OCI-LY1 (cell line): ENCODE measurements at regions not wholly inside any gene's neighbourhood (a gene's known extent, or its start where the extent isn't known, plus 50 kb on each side); places are given as distances from the start of the nearest gene placed in this dataset.

Experiments used
- H2AFZ ChIP-seq: fragments of 200-600 bp; sonication (generic), shearing (Covaris generic); 2 replicates; pipeline ENCODE4 v1.6.0; 2014; ENCODE audit warnings: antibody characterized with exemption, mild to moderate bottlenecking, low read length
- H3F3A ChIP-seq: fragments of 200-600 bp; sonication (generic), shearing (Covaris generic); 2 replicates; pipeline ENCODE4 v1.6.0; 2014; ENCODE audit warnings: mild to moderate bottlenecking, antibody characterized with exemption, low read length, moderate library complexity; ENCODE audit not compliant: insufficient read depth
- H3K27ac ChIP-seq: fragments of 200-600 bp; sonication (generic); 2 replicates; pipeline ENCODE4 v1.5.1; 2014; ENCODE audit warnings: low read length, mixed run types, mild to moderate bottlenecking, low read depth; ENCODE audit not compliant: poor library complexity, severe bottlenecking
- H3K27me3 ChIP-seq: fragments of 200-600 bp; sonication (generic); 2 replicates; pipeline ENCODE4 v1.6.0; 2014; ENCODE audit warnings: antibody characterized with exemption, mild to moderate bottlenecking, low read length, moderate library complexity; ENCODE audit not compliant: insufficient read depth
- H3K36me3 ChIP-seq: fragments of 200-600 bp; sonication (generic); 2 replicates; pipeline ENCODE4 v1.6.1; 2014; ENCODE audit warnings: mild to moderate bottlenecking, antibody characterized with exemption, low read length, moderate library complexity, mixed read lengths; ENCODE audit not compliant: insufficient read depth
- H3K4me1 ChIP-seq: fragments of 200-600 bp; sonication (generic); 2 replicates; pipeline ENCODE4 v1.5.1; 2014; ENCODE audit warnings: mild to moderate bottlenecking, low read length, moderate library complexity; ENCODE audit not compliant: insufficient read depth, severe bottlenecking
- H3K4me2 ChIP-seq: fragments of 200-600 bp; sonication (generic), shearing (Covaris generic); 2 replicates; pipeline ENCODE4 v1.6.1; 2014; ENCODE audit warnings: low read length
- H3K4me3 ChIP-seq: fragments of 200-600 bp; sonication (generic); 2 replicates; pipeline ENCODE4 v1.5.1; 2014; ENCODE audit warnings: low read length, low read depth, mild to moderate bottlenecking, mixed read lengths; ENCODE audit not compliant: poor library complexity, severe bottlenecking
- H3K79me2 ChIP-seq: fragments of 200-600 bp; shearing (Covaris generic); 2 replicates; pipeline ENCODE4 v1.6.1; 2016; ENCODE audit warnings: mixed run types, low read length, mixed read lengths; ENCODE audit not compliant: insufficient read depth
- H3K9ac ChIP-seq: fragments of 200-600 bp; sonication (generic), shearing (Covaris generic); 2 replicates; pipeline ENCODE4 v1.6.1; 2014; ENCODE audit warnings: mild to moderate bottlenecking, low read length, mixed read lengths
- H3K9me2 ChIP-seq: fragments of 200-600 bp; sonication (generic), shearing (Covaris generic); 2 replicates; pipeline ENCODE4 v1.6.1; 2014; ENCODE audit warnings: low read depth, mild to moderate bottlenecking, low read length, mixed read lengths
- H3K9me3 ChIP-seq: fragments of 200-600 bp; shearing (Covaris generic); 2 replicates; pipeline ENCODE4 v1.6.1; 2014; ENCODE audit warnings: low read length, mixed read lengths
- H4K20me1 ChIP-seq: fragments of 200-600 bp; sonication (generic), shearing (Covaris generic); 2 replicates; pipeline ENCODE4 v1.6.0; 2016; ENCODE audit warnings: mild to moderate bottlenecking, low read length; ENCODE audit not compliant: insufficient read depth
- EZH2 ChIP-seq: fragments of 200-600 bp; sonication (generic), shearing (Covaris generic); IDR thresholded peaks from 2 replicates; pipeline ENCODE4 v1.8.0; 2017; ENCODE audit warnings: borderline replicate concordance, mixed run types, mild to moderate bottlenecking, antibody characterized with exemption, low read length, moderate library complexity, mixed read lengths
- TF ChIP-seq, protein P1 (sequence below): fragments of 200-600 bp; sonication (generic), shearing (Covaris generic); IDR thresholded peaks from 2 replicates; pipeline ENCODE4 v1.5.1; 2017; ENCODE audit warnings: mild to moderate bottlenecking, antibody characterized with exemption, low read length, moderate library complexity, mixed read lengths

DNA sequence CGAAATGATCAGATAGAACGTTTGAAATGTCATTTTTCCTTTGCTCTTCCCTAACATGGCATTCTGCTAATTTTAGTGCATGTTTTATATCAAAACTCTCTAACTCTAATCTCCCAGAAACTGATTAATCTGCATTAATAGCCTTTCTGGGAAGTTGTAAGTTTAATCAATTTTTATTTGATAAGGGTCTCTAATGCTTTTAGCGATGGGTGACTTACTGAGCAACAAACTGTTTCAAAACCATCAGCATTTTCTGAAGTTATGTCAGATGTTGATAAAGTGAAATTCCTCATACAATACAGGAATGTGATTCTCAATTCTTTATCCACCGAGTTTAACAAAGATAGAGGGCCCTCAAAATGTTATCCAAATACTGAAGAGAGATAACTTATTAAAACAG is 431.6 kb upstream of the CXADR start:
- TF ChIP-seq, protein P1, sequence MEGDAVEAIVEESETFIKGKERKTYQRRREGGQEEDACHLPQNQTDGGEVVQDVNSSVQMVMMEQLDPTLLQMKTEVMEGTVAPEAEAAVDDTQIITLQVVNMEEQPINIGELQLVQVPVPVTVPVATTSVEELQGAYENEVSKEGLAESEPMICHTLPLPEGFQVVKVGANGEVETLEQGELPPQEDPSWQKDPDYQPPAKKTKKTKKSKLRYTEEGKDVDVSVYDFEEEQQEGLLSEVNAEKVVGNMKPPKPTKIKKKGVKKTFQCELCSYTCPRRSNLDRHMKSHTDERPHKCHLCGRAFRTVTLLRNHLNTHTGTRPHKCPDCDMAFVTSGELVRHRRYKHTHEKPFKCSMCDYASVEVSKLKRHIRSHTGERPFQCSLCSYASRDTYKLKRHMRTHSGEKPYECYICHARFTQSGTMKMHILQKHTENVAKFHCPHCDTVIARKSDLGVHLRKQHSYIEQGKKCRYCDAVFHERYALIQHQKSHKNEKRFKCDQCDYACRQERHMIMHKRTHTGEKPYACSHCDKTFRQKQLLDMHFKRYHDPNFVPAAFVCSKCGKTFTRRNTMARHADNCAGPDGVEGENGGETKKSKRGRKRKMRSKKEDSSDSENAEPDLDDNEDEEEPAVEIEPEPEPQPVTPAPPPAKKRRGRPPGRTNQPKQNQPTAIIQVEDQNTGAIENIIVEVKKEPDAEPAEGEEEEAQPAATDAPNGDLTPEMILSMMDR, result no peak
- TF ChIP-seq EZH2, result no peak
- Histone ChIP-seq H2AFZ (no peak overlapping the region), H3K9me3 (no peaks in the 10 kb centered on the region), H3K4me1 (no peaks in the 10 kb centered on the region), H3K36me3 (no peaks in the 10 kb centered on the region), H3K4me2 (no peak overlapping the region), H3K27me3 (no peaks in the 10 kb centered on the region), H3K9ac (no peak overlapping the region), H3K4me3 (no peak overlapping the region), H3K79me2 (no peaks in the 10 kb centered on the region), H4K20me1 (no peaks in the 10 kb centered on the region), H3F3A (no peaks in the 10 kb centered on the region), H3K9me2 (no peaks in the 10 kb centered on the region), H3K27ac (no peak overlapping the region)

DNA sequence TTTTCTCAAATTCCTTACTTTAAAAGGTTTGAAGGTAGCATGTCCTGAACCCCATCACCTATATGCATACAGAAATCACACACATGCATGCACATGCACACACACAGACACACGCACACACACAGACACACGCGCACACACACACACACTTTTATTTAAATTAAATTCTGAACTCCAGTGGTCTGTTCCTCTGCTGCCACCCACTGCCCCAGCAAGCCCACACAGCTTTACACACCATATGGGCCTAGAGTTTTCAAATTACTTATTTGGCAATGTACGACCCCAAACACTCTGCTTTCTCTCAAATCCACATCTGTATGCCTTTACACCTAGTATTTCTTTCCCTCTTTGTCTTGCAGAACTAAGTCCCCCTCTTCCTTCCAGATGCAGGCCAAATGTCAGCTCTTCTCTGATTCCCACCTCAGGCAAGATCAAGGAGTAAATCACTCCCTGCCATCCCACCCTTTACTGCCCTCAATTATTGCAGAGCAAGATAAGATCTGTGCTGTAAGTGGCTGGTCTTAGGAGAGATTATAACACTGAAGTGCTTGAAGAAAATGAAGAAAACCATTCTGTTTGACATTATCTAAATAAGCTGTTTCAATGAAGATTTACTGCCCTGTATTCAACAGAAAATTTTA is 429.9 kb upstream of the CXADR start:
- no peaks in the 10 kb centered on the region for H3K4me1 ChIP-seq
- no peaks in the 10 kb centered on the region for H3K79me2 ChIP-seq
- H3K27me3 ChIP-seq, result no peaks in the 10 kb centered on the region
- H3K9ac ChIP-seq, result no peak overlapping the region
- H4K20me1 ChIP-seq, result no peaks in the 10 kb centered on the region
- H3K27ac ChIP-seq, result no peak overlapping the region
- no peaks in the 10 kb centered on the region for H3K9me2 ChIP-seq
- no peaks in the 10 kb centered on the region for H3K36me3 ChIP-seq
- no peak overlapping the region for H2AFZ ChIP-seq
- H3K4me2 ChIP-seq, result no peak overlapping the region
- TF ChIP-seq EZH2, result no peak
- TF ChIP-seq, protein P1, result no peak
- H3K9me3 ChIP-seq, result no peaks in the 10 kb centered on the region
- H3F3A ChIP-seq, result no peaks in the 10 kb centered on the region
- H3K4me3 ChIP-seq, result no peak overlapping the region

DNA sequence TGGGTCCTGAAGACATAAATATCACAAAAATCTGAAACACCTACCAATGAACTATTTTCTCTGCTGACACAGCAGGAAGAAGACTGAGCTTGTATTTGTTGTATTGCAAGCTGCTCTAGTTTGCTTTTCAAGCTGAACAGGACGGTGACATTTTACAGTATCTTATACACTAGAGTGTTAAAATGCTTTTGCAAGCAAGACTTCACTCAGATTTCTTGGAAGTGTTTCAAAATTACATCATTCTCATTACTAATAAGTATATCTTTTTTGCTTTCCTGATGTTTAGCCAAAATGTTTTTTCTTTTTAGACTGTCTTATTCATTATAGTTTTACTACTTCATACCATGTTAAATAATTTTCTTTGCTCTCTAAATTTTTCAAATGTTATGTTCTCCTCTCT is 427.1 kb upstream of the CXADR start:
- no peaks in the 10 kb centered on the region for H3K79me2 ChIP-seq
- H4K20me1 ChIP-seq, result no peaks in the 10 kb centered on the region
- H3K9ac ChIP-seq, result no peak overlapping the region
- no peak overlapping the region for H3K4me3 ChIP-seq
- no peaks in the 10 kb centered on the region for H3K9me3 ChIP-seq
- no peaks in the 10 kb centered on the region for H3K27me3 ChIP-seq
- H3K4me1 ChIP-seq, result no peaks in the 10 kb centered on the region
- TF ChIP-seq, protein P1, result no peak
- no peak for TF ChIP-seq EZH2
- H3K27ac ChIP-seq, result no peak overlapping the region
- H3K4me2 ChIP-seq, result no peak overlapping the region
- no peak overlapping the region for H2AFZ ChIP-seq
- no peaks in the 10 kb centered on the region for H3F3A ChIP-seq
- H3K36me3 ChIP-seq, result no peaks in the 10 kb centered on the region
- no peaks in the 10 kb centered on the region for H3K9me2 ChIP-seq
